KG1 (cell line): ENCODE measurements at regions not wholly inside any gene's neighbourhood (a gene's known extent, or its start where the extent isn't known, plus 50 kb on each side); places are given as distances from the start of the nearest gene placed in this dataset.
A peak's percentile ranks its signal among the peaks of the same experiment; 100 is the strongest.
"Not testable (repeated sequence)": the region's sequence is repeated elsewhere in the genome, so short reads cannot be mapped to it uniquely, and the experiment has no call there.

ENCODE experiments used
- DNase-seq: peaks from one replicate; lab custom pipeline; 2025; lab: John Stamatoyannopoulos, UW

DNA sequence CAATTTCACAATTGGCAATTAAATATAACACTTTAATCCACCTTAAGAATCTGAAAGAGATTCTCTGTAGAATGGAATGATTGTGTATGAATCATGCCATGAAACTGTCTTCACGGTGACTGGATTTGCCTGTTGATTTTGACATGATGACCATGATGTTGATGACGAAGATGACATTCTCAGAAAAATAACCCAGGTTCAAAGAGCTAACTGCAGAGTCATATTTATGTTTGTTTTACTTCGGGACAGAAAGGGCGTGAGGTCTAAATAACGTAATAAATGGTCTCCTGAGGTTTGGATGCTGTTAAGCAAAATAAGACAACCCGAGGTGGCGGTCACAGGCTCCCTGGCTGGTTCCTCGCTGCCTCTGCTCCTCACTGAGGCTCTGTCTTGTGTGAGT, 532.0 kb downstream of the TMEM121 start:
- no peak for DNase-seq

GRCh38 chr14:106060276-106060975, 534.0 kb downstream of the TMEM121 start:
- DNase-seq: no peak

DNA sequence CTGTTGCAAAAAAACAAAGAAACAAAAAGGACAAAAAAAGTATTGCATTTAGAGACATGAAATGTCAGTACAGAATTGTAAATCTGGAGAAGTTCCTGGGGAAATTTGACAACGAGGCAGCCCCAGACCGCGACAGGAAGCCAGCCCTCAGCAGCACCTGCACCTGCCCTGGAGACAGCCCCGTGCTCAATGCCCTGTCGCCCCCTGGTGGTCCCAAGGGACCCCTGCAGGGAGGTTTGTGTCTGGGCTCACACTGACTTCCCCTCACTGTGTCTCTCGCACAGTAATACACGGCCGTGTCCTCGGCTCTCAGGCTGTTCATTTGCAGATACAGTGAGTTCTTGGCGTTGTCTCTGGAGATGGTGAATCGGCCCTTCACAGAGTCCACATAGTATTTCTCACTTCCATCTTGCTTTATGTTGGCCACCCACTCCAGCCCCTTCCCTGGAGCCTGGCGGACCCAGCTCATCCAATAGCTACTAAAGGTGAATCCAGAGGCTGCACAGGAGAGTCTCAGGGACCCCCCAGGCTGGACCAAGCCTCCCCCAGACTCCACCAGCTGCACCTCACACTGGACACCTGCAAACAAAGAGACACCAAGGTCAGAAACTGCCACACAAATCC, 535.6 kb downstream of the TMEM121 start:
- DNase-seq: peak; percentile 71

- peak; percentile 25 for DNase-seq
These were observed 536.3 kb downstream of the TMEM121 start for GRCh38 chr14:106062502-106063272.

- DNase-seq: no peak
These were observed 541.6 kb downstream of the TMEM121 start for GRCh38 chr14:106067935-106068334.

DNA sequence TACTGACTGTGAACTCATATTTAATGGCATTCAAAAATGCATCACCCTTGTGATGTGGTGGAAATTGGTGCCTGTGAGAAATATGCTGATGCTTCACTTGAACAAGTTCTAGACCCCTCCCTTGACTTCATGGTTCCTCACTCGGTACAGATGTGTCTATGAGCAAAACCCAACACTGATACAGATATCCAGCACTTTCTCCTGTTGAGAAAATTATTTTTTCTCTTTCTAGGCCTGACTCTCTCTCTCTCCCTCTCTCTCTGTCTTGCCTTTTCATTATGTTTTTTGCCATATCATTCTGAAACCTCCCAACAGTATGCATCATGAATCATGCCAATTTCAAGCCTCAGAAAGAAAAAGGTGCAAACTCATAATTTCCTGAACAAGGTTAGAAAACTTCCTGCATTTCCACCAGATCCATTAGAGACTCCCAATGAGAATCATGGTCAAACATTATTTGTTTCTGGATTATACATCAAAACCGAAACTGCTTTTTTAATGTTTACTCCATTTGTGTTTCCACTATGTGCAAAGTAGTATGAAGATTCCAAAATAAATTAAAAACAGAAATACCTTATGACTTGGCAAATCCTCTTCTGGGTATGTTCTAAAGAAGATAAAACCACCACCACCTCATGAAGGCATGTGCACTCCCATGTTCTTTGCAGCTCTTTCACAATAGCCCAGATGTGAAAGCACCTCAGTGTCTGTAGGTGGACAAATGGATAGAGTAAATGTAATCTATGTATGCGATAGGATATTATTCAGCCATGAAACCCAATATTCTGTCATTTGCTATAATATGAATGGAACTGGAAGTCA, 543.6 kb downstream of the TMEM121 start:
- DNase-seq: no peak

- no peak for DNase-seq
These were observed 554.5 kb downstream of the TMEM121 start for GRCh38 chr14:106080922-106081321.

DNA sequence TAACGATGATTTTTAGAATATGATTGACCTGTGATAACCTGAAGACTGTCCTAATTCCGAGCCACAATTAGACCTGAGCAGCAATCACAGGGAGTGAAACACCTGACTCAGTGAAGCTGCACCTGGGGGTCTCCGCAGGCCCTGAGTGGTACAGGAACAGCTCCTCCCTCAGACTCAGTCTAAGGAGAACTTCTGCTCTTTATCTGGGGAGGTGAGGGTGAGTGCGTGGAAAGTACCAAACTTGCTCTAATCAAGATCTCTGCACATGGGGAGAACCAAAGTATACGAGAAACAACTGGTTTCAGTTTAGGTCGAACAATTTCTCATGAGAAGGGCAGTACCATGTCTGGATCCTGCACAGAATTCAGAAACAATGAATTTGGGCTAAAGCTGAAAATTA, 555.3 kb downstream of the TMEM121 start:
- DNase-seq: not testable (repeated sequence)

- DNase-seq: no peak
These were observed 556.7 kb downstream of the TMEM121 start for GRCh38 chr14:106083082-106083481.

DNA sequence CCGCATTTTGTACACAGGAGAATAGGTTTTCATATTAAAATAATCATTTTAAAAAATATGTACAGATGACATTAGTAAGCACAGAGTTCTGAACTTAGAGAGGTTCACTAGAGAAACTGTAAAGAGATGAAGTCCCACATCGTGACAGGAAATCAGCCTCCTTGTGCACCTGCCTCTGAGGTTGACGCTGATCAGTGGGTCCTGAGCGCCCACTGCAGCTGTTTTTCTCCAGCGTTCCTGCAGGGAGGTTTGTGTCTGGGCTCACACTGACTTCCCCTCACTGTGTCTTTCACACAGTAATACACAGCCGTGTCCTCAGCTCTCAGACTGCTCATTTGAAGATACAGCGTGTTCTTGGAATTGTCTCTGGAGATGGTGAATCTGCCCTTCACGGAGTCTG, 561.5 kb downstream of the TMEM121 start:
- DNase-seq: no peak

DNA sequence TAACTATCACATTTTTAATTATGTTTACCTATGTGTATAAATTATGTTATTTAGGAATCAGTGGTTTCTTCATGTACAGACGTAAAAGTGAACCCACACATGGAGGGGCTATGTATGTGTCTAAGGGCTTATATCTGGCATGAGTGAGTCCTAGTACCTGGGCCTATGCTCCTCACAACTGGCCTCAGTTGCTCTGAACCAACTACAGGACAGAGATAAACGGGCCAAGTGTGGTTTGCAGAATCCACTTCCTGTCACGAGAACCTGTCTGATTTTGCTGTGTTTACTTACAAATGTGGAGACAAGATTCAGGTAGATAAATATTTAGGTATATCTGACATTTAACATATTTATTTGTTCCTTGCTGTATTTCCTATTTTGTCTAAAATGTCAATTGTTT, 562.5 kb downstream of the TMEM121 start:
- not testable (repeated sequence) for DNase-seq

GRCh38 chr14:106094654-106095189, 568.3 kb downstream of the TMEM121 start:
- no peak for DNase-seq

DNA sequence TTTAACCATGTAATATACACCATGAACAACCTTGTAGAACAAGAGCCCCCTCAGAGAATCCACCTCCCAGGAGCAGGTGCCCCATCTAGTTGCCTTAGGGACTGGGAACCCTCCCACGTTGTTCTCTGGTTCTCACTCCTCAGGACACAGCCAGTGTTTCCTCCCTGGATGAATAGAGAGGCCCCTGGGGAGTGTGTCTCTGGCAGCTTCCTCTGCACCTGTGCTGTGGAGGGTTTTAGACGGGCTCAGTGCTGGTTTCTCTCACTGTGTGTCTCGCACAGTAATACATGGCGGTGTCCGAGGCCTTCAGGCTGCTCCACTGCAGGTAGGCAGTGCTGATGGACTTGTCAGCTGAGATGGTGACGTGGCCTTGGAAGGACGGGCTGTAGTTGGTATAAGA, 581.3 kb downstream of the TMEM121 start:
- DNase-seq: no peak

- DNase-seq: no peak
These were observed 583.0 kb downstream of the TMEM121 start for GRCh38 chr14:106109337-106109736.

GRCh38 chr14:106115401-106115800, 589.0 kb downstream of the TMEM121 start:
- no peak for DNase-seq

DNA sequence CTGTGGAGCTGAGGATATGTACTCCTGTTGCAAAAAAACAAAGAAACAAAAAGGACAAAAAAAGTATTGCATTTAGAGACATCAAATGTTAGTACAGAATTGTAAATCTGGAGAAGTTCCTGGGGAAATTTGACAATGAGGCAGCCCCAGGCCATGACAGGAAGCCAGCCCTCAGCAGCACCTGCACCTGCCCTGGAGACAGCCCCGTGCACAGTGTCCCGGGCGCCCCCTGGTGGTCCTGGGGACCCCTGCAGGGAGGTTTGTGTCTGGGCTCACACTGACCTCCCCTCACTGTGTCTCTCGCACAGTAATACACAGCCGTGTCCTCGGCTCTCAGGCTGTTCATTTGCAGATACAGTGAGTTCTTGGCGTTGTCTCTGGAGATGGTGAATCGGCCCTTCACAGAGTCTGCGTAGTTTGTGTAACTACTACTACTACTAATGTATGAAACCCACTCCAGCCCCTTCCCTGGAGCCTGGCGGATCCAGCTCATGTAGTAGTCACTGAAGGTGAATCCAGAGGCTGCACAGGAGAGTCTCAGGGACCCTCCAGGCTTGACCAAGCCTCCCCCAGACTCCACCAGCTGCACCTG, 590.1 kb downstream of the TMEM121 start:
- DNase-seq: not testable (repeated sequence)

DNA sequence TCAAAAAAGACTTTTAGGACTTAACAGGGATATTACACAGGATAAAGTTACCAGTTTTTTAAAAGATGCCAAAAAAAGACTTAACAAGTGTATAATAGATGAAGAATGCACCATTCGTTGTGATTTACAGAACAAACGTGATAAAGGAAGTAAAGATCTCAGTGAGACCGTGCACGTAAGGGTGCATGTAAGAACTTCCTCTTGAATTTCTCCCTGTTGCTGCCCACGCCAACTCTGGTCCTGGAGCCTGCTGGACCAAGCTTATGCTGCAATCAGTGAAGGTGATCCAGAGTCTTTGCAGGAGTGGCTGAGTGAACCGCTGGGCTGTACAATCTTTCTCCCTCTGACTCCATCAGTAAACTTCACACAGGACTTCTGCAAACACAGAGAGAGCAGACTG, 593.7 kb downstream of the TMEM121 start:
- DNase-seq: no peak

DNA sequence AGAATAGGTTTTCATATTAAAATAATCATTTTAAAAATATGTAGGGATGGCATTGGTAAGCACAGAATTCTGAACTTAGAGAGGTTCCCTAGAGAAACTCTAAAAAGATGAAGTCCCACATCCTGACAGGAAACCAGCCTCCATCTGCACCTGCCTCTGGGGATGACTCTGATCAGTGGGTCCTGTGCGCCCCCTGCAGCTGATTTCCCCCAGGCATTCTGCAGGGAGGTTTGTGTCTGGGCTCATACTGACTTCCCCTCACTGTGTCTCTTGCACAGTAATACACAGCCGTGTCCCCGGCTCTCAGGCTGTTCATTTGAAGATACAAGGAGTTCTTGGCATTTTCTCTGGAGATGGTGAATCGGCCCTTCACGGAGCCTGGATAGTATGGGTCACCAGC, 602.9 kb downstream of the TMEM121 start:
- peak; percentile 42 for DNase-seq

- DNase-seq: not testable (repeated sequence)
These were observed 603.7 kb downstream of the TMEM121 start for GRCh38 chr14:106129904-106130661.

- not testable (repeated sequence) for DNase-seq
These were observed 606.7 kb downstream of the TMEM121 start for GRCh38 chr14:106133126-106133525.

GRCh38 chr14:106134886-106135285, 608.5 kb downstream of the TMEM121 start:
- no peak for DNase-seq
